ENCODE measurements at regions not wholly inside any gene's neighbourhood (a gene's known extent, or its start where the extent isn't known, plus 50 kb on each side); places are given as distances from the start of the nearest gene placed in this dataset.

DNA sequence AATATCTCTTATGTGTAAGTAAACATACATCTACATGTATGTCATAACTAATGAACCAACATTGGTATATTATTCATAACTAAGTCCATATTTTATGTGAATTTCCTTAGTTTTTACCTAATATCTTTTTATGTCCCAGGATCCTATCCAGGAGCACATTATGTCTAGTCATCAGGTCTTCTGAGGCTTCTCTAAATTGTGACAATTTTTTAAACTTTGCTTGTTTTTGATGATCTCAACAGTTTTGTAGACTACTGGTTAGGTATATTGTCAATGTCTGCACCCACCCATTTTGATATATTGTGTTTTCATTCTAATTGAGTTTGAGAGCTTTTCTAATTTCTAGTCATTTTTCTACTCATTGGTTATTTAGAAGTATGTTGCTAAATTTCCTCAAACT, 288.2 kb upstream of the DIO3 start:
- no peaks in the 10 kb centered on the region for H3K4me1 Mint-ChIP-seq
- H3K4me3 Mint-ChIP-seq, result no peak overlapping the region
- H3K27ac Mint-ChIP-seq, result no peak overlapping the region
- no peaks in the 10 kb centered on the region for H3K36me3 Mint-ChIP-seq (ENCODE audit: low read depth)
- H3K27me3 Mint-ChIP-seq (ENCODE audit: low read depth), result peaks cover 8% of the 10 kb centered on the region
- TF ChIP-seq, protein P1, sequence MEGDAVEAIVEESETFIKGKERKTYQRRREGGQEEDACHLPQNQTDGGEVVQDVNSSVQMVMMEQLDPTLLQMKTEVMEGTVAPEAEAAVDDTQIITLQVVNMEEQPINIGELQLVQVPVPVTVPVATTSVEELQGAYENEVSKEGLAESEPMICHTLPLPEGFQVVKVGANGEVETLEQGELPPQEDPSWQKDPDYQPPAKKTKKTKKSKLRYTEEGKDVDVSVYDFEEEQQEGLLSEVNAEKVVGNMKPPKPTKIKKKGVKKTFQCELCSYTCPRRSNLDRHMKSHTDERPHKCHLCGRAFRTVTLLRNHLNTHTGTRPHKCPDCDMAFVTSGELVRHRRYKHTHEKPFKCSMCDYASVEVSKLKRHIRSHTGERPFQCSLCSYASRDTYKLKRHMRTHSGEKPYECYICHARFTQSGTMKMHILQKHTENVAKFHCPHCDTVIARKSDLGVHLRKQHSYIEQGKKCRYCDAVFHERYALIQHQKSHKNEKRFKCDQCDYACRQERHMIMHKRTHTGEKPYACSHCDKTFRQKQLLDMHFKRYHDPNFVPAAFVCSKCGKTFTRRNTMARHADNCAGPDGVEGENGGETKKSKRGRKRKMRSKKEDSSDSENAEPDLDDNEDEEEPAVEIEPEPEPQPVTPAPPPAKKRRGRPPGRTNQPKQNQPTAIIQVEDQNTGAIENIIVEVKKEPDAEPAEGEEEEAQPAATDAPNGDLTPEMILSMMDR (IDR thresholded peaks at IDR 0.05; ENCODE audit: unreplicated experiment in 3 of 3), result no peak
- H3K9me3 Mint-ChIP-seq, result peaks cover under 1% of the 10 kb centered on the region

DNA sequence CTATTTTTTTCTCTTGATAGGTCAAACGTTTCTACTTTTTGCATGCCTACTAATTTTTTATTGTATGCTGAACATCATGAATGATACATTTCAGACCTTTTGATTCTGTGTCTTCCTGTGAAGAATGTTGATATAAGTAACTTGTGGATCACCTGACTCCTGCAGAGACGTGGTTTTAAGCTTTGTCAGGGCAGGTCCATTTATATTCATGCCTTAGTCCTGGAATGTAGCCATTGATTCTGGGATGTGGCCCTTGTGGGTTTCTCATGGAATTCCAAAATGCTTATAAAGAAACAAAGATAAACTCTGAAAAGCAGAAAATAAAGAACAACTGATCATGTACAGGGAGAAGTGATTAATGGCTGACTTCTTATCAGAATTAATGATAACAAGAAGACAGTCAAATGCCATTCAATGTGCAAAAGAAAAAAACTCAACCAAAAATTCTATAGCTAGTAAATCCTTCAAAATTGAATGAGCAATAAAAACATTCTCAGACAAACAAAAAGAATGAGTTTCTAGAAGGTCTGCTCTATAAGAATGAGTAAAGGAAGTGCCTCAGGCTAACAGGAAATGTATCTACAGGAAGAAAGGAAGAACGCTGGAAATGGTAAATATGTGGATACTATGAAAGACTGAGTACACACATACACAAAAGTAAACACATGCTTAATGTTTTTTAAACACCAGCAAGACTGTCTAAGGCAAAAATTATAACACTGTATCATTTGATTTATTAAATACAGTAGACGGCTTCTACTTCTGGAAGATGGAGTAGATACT, 284.8 kb upstream of the DIO3 start:
- Mint-ChIP-seq H3K4me3 (no peak overlapping the region), H3K4me1 (no peaks in the 10 kb centered on the region), H3K27me3 (ENCODE audit: low read depth) (peaks cover 8% of the 10 kb centered on the region), H3K36me3 (ENCODE audit: low read depth) (no peaks in the 10 kb centered on the region), H3K9me3 (peaks cover 9% of the 10 kb centered on the region), H3K27ac (no peak overlapping the region)
- TF ChIP-seq, protein P1 (IDR thresholded peaks at IDR 0.05; ENCODE audit: unreplicated experiment in 3 of 3), result no peak

GRCh38 chr14:101282418-101282817, 278.9 kb upstream of the DIO3 start:
- Mint-ChIP-seq H3K27me3 (ENCODE audit: low read depth) (peaks cover 8% of the 10 kb centered on the region), H3K4me3 (no peak overlapping the region), H3K4me1 (no peaks in the 10 kb centered on the region), H3K36me3 (ENCODE audit: low read depth) (no peaks in the 10 kb centered on the region), H3K9me3 (peaks cover 9% of the 10 kb centered on the region), H3K27ac (no peak overlapping the region)
- TF ChIP-seq, protein P1 (IDR thresholded peaks at IDR 0.05; ENCODE audit: unreplicated experiment in 3 of 3), result no peak

DNA sequence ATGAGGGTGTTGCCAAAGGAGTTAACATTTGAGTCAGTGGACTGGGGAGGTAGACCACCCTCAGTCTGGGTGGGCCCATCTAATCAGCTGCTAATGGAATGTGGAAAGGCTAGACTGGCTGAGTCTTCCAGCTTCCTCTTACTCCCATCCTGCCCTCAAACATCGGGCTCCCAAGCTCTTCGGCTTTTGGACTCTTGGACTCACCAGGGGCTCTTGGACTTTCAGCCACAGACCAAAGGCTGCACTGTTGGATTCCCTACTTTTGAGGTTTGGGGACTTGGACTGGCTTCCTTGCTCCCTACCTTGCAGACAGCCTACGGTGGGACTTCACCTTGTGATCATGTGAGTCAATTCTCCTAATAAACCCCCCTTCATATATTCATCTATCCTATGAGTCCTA, 276.6 kb upstream of the DIO3 start:
- no peak overlapping the region for H3K4me3 Mint-ChIP-seq
- H3K27me3 Mint-ChIP-seq (ENCODE audit: low read depth), result peaks cover 8% of the 10 kb centered on the region
- TF ChIP-seq, protein P1 (IDR thresholded peaks at IDR 0.05; ENCODE audit: unreplicated experiment in 3 of 3), result no peak
- peaks cover 9% of the 10 kb centered on the region for H3K4me1 Mint-ChIP-seq
- no peaks in the 10 kb centered on the region for H3K36me3 Mint-ChIP-seq (ENCODE audit: low read depth)
- peaks cover 4% of the 10 kb centered on the region for H3K9me3 Mint-ChIP-seq
- no peak overlapping the region for H3K27ac Mint-ChIP-seq

DNA sequence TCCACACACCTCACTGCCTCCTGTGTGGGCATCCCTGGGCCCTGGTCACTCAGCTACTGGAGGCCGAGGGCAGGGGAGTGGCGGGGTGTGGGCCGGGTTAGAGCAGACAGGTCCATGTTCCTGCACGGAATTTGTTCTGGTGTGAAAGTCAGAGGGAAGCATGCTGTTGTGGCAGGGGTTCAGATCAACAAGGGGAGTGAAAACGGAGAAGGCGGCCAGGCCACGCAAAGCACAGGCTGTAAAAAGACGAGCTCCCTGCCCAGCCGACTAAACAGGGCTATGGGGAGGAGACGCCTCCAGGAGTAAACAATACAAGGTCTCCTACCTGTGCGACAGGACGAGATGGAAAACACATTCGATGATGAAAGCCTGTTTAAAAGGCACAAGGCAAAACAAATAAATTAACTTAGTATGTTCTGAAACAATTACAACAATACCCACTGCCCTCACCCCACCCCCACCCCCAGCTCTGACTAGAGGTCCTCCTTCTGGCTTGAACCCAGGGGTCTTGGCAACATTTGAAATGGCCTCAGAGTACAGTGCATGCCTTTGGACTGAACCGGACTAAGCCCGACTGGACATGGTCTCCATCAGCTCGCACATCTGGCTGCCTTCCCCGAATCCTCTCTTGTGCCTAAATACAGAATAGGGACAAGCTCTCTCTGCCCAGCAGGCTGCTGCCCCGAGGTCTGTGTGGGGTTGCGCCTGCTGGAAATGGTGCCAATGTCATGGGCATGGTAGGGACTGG, 274.9 kb upstream of the DIO3 start:
- H3K4me3 Mint-ChIP-seq, result no peak overlapping the region
- TF ChIP-seq, protein P1 (IDR thresholded peaks at IDR 0.05; ENCODE audit: unreplicated experiment in 3 of 3), result no peak
- H3K27ac Mint-ChIP-seq, result no peak overlapping the region
- peaks cover 16% of the 10 kb centered on the region for H3K27me3 Mint-ChIP-seq (ENCODE audit: low read depth)
- H3K4me1 Mint-ChIP-seq, result peaks cover 9% of the 10 kb centered on the region
- H3K9me3 Mint-ChIP-seq, result no peaks in the 10 kb centered on the region
- H3K36me3 Mint-ChIP-seq (ENCODE audit: low read depth), result no peaks in the 10 kb centered on the region

Data from nephron (organoid).